ENCODE measurements at regions not wholly inside any gene's neighbourhood (a gene's known extent, or its start where the extent isn't known, plus 50 kb on each side); places are given as distances from the start of the nearest gene placed in this dataset.

GRCh38 chr9:26677965-26678706 lies 214.5 kb downstream of the CAAP1 start:
- TF ChIP-seq TEAD4 (IDR thresholded peaks at IDR 0.05) (no peak), CREB1 (IDR thresholded peaks at IDR 0.05; ENCODE audit: low read depth) (no peak), TAF1 (IDR thresholded peaks at IDR 0.05; ENCODE audit: low read depth) (no peak), NFIC (IDR thresholded peaks at IDR 0.05) (no peak), TCF12 (IDR thresholded peaks at IDR 0.05; ENCODE audit: low read depth) (no peak)
- TF ChIP-seq, protein P1, sequence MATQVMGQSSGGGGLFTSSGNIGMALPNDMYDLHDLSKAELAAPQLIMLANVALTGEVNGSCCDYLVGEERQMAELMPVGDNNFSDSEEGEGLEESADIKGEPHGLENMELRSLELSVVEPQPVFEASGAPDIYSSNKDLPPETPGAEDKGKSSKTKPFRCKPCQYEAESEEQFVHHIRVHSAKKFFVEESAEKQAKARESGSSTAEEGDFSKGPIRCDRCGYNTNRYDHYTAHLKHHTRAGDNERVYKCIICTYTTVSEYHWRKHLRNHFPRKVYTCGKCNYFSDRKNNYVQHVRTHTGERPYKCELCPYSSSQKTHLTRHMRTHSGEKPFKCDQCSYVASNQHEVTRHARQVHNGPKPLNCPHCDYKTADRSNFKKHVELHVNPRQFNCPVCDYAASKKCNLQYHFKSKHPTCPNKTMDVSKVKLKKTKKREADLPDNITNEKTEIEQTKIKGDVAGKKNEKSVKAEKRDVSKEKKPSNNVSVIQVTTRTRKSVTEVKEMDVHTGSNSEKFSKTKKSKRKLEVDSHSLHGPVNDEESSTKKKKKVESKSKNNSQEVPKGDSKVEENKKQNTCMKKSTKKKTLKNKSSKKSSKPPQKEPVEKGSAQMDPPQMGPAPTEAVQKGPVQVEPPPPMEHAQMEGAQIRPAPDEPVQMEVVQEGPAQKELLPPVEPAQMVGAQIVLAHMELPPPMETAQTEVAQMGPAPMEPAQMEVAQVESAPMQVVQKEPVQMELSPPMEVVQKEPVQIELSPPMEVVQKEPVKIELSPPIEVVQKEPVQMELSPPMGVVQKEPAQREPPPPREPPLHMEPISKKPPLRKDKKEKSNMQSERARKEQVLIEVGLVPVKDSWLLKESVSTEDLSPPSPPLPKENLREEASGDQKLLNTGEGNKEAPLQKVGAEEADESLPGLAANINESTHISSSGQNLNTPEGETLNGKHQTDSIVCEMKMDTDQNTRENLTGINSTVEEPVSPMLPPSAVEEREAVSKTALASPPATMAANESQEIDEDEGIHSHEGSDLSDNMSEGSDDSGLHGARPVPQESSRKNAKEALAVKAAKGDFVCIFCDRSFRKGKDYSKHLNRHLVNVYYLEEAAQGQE (IDR thresholded peaks at IDR 0.05; ENCODE audit: low read depth), result no peak
- TF ChIP-seq, protein P2, sequence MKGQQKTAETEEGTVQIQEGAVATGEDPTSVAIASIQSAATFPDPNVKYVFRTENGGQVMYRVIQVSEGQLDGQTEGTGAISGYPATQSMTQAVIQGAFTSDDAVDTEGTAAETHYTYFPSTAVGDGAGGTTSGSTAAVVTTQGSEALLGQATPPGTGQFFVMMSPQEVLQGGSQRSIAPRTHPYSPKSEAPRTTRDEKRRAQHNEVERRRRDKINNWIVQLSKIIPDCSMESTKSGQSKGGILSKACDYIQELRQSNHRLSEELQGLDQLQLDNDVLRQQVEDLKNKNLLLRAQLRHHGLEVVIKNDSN (IDR thresholded peaks at IDR 0.05), result no peak

GRCh38 chr9:26675035-26675434 lies 217.6 kb downstream of the CAAP1 start:
- TF ChIP-seq CREB1 (IDR thresholded peaks at IDR 0.05; ENCODE audit: low read depth), result no peak
- no peak for TF ChIP-seq RAD21 (IDR thresholded peaks at IDR 0.05; ENCODE audit: low read depth)
- TF ChIP-seq ZBTB7A (IDR thresholded peaks at IDR 0.05; ENCODE audit: low read depth), result no peak
- no peak for TF ChIP-seq NFIC (IDR thresholded peaks at IDR 0.05)
- no peak for TF ChIP-seq TCF12 (IDR thresholded peaks at IDR 0.05; ENCODE audit: low read depth)
- no peak for TF ChIP-seq YY1 (IDR thresholded peaks at IDR 0.05; ENCODE audit: low read depth)
- TF ChIP-seq, protein P3, sequence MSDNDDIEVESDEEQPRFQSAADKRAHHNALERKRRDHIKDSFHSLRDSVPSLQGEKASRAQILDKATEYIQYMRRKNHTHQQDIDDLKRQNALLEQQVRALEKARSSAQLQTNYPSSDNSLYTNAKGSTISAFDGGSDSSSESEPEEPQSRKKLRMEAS (IDR thresholded peaks at IDR 0.05), result no peak
- TF ChIP-seq EP300 (IDR thresholded peaks at IDR 0.05; ENCODE audit: borderline replicate concordance), result no peak

DNA sequence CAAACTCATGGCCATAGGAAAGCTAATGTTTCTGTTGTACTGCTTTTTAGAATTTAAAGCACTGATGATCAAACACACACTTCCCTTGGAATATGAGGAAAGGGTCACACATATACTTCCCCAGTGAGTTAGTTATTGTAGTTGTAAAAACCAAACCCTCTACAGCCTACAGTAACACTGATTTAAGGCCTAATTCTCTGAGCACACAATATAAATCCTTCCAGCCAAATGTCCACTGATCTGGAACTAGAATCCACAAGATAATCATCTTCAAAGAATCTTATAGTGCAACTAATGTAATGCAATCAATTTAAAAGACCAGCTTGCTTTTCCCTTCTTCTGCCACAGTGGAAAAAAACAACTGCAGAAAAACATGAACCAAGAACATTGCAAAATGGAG lies 219.3 kb downstream of the CAAP1 start:
- no peak for TF ChIP-seq NFIC (IDR thresholded peaks at IDR 0.05)
- no peak for TF ChIP-seq TCF12 (IDR thresholded peaks at IDR 0.05; ENCODE audit: low read depth)
- TF ChIP-seq, protein P3 (IDR thresholded peaks at IDR 0.05), result no peak
- TF ChIP-seq, protein P2 (IDR thresholded peaks at IDR 0.05), result no peak
- TF ChIP-seq EGR1 (IDR thresholded peaks at IDR 0.05), result no peak
- TF ChIP-seq, protein P1 (IDR thresholded peaks at IDR 0.05; ENCODE audit: low read depth), result no peak
- no peak for TF ChIP-seq FOXM1 (IDR thresholded peaks at IDR 0.05; ENCODE audit: borderline replicate concordance, low read depth)
- no peak for TF ChIP-seq RAD21 (IDR thresholded peaks at IDR 0.05; ENCODE audit: low read depth)
- TF ChIP-seq ZBTB7A (IDR thresholded peaks at IDR 0.05; ENCODE audit: low read depth), result no peak

DNA sequence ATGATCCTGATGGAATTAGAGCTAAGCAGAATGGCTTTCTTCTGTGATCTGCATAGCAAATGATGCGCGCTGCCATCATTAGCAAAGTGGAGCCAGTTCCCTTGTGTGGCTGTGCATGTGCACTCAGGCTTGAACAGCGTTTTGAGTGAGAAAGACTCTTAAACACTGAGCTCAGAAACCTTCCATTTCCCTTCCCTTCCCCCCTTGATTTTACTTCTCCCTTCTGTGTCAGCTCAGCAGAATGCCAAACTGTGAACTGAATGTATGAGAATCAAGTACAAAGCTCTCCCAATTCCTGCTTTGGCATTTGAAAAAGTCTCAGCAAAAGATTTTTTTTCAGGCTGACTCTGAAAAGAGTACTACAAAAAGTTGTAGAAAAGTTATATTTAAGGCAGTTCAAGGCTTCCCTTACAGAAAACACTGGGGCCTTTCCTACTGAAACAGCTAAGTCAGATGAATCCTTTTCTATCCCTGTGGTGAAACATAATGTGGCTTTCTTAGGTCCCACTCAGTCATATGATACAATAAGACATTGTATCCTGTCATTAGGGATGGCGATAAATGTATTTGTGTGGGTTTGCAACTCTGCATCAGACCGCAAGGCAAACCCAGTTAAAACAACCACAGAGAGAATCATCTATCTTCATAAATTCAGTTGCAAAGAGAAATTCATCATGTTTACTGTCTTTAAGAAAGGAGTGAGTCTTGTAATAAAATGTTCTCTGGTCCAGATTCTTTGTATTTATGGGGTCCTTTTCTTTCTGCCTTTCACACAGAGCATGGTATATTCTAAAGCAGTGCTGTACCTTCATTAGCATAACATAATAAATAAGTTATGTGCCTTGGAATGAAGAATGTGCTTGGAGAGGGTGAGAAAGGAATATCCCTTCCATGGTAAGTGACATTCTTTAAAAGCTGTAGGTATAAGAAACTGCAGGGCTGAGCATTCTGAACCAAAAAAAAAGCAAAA lies 222.6 kb downstream of the CAAP1 start:
- TF ChIP-seq TEAD4 (IDR thresholded peaks at IDR 0.05) (no peak), ZBTB7A (IDR thresholded peaks at IDR 0.05; ENCODE audit: low read depth) (no peak), NFIC (IDR thresholded peaks at IDR 0.05) (no peak), EP300 (IDR thresholded peaks at IDR 0.05; ENCODE audit: borderline replicate concordance) (no peak), FOXM1 (IDR thresholded peaks at IDR 0.05; ENCODE audit: borderline replicate concordance, low read depth) (no peak)
- TF ChIP-seq, protein P1 (IDR thresholded peaks at IDR 0.05; ENCODE audit: low read depth), result no peak
- TF ChIP-seq, protein P2 (IDR thresholded peaks at IDR 0.05), result no peak

Data from Ishikawa (cell line).